Fibroblast of lung (primary cell): ENCODE measurements at regions not wholly inside any gene's neighbourhood (a gene's known extent, or its start where the extent isn't known, plus 50 kb on each side); places are given as distances from the start of the nearest gene placed in this dataset.

Source experiments
- DNase-seq, 2 donors: peaks; one replicate each; pipeline versions ENCODE4 v3.0.0 to v3.0.0-alpha.2; 2010; ENCODE audit warnings: low read depth in 2 of 2
- H2AFZ ChIP-seq: 2 replicates; pipeline ENCODE4 v1.5.1; 2012; ENCODE audit warnings: low read length, control low read depth, inconsistent platforms
- H3K27ac ChIP-seq: 2 replicates; pipeline ENCODE4 v1.5.1; 2011; ENCODE audit warnings: low read length, control low read depth; ENCODE audit not compliant: insufficient read depth
- H3K27me3 ChIP-seq: 2 replicates; pipeline ENCODE4 v1.5.1; 2011; ENCODE audit warnings: mild to moderate bottlenecking, low read length; ENCODE audit not compliant: control insufficient read depth, insufficient read depth
- H3K36me3 ChIP-seq: 2 replicates; pipeline ENCODE4 v1.5.1; 2011; ENCODE audit warnings: low read length; ENCODE audit not compliant: control insufficient read depth, insufficient read depth
- H3K4me1 ChIP-seq: 2 replicates; pipeline ENCODE4 v1.5.1; 2011; ENCODE audit warnings: low read length; ENCODE audit not compliant: control insufficient read depth, insufficient read depth; ENCODE audit errors: extremely low read depth
- H3K4me2 ChIP-seq: 2 replicates; pipeline ENCODE4 v1.5.1; 2011; ENCODE audit warnings: low read length, control low read depth; ENCODE audit not compliant: insufficient read depth; ENCODE audit errors: extremely low read depth
- H3K4me3 ChIP-seq, 4 experiments: fragments of 200-600 bp in 1 of 4; sonication (generic) in 1 of 4; replicated peaks in 1 of 4; 2 replicates each; pipeline ENCODE4 v1.5.1; 2011 to 2016; ENCODE audit warnings: low read length in 4 of 4, low read depth in 3 of 4, mild to moderate bottlenecking in 3 of 4, control low read depth in 2 of 4, inconsistent platforms in 1 of 4, mixed read lengths in 1 of 4; ENCODE audit not compliant: insufficient read depth in 1 of 4; ENCODE audit errors: control extremely low read depth in 1 of 4
- H3K79me2 ChIP-seq: 2 replicates; pipeline ENCODE4 v1.5.1; 2012; ENCODE audit warnings: mild to moderate bottlenecking, low read length, inconsistent platforms; ENCODE audit not compliant: control insufficient read depth, insufficient read depth
- H3K9ac ChIP-seq: 2 replicates; pipeline ENCODE4 v1.5.1; 2011; ENCODE audit warnings: mild to moderate bottlenecking, low read length, control low read depth; ENCODE audit not compliant: insufficient read depth
- H3K9me3 ChIP-seq: 2 replicates; pipeline ENCODE4 v1.5.1; 2012; ENCODE audit warnings: low read depth, low read length; ENCODE audit not compliant: control insufficient read depth, insufficient read depth
- H4K20me1 ChIP-seq: 2 replicates; pipeline ENCODE4 v1.5.1; 2011; ENCODE audit warnings: low read length; ENCODE audit not compliant: control insufficient read depth, insufficient read depth; ENCODE audit errors: extremely low read depth
- EZH2 ChIP-seq: IDR thresholded peaks from 2 replicates; pipeline ENCODE4 v1.5.1; 2012; ENCODE audit warnings: low read length, control low read depth, mild to moderate bottlenecking; ENCODE audit errors: missing control alignments
- TF ChIP-seq, protein P1 (sequence below), 2 donors: IDR thresholded peaks in 1 of 2; conservative IDR thresholded peaks in 1 of 2; 1 replicate in 1 of 2; 2 replicates in 1 of 2; pipeline ENCODE4 v1.5.1; 2011 to 2012; ENCODE audit warnings: low read length in 2 of 2, control low read depth in 1 of 2, inconsistent platforms in 1 of 2, low read depth in 1 of 2, mild to moderate bottlenecking in 1 of 2

DNA sequence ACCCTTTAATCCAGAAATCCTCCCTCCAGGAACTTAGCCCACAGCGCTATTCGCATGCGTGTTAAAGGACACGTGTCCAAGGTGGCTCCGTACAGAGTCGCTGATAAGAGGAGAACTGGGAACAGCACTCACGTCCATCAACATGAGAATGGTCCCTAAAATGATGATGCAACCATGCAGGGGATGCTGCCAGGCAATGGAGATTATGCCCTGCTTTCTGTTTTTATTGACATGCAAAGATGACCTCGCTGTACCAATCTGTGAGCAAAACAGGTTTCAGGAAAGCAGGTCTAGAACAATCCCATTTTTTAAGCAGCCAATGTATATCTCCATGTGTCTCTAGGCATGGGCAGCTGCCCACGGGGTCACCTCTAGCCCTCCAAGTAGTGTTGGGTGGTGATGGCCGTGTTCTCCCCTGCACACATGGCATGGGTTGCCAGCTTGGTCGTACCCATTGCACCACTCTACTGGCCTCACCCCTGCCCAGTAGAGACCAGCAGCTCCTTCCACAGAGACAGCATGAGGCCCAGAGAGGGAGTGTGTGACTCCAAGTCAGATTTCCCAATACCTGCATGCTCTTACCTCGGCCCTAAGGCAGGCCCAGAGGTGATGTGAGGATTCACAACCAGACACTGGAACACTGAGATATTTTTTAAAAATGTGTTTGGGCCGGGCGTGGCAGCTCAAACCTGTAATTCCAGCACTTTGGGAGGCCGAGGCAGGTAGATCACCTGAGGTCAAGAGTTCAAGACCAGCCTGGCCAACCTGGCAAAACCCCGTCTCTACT, 68.3 kb upstream of the LINC01488 start:
- Histone ChIP-seq H3K9me3 (no peaks in the 10 kb centered on the region), H2AFZ (no peak overlapping the region), H3K79me2 (no peaks in the 10 kb centered on the region), H3K27ac (no peak overlapping the region), H3K27me3 (no peaks in the 10 kb centered on the region), H4K20me1 (no peaks in the 10 kb centered on the region), H3K4me2 (no peak overlapping the region), H3K9ac (no peak overlapping the region), H3K36me3 (no peaks in the 10 kb centered on the region), H3K4me3 (no peak overlapping the region), H3K4me1 (no peaks in the 10 kb centered on the region)
- TF ChIP-seq, protein P1, sequence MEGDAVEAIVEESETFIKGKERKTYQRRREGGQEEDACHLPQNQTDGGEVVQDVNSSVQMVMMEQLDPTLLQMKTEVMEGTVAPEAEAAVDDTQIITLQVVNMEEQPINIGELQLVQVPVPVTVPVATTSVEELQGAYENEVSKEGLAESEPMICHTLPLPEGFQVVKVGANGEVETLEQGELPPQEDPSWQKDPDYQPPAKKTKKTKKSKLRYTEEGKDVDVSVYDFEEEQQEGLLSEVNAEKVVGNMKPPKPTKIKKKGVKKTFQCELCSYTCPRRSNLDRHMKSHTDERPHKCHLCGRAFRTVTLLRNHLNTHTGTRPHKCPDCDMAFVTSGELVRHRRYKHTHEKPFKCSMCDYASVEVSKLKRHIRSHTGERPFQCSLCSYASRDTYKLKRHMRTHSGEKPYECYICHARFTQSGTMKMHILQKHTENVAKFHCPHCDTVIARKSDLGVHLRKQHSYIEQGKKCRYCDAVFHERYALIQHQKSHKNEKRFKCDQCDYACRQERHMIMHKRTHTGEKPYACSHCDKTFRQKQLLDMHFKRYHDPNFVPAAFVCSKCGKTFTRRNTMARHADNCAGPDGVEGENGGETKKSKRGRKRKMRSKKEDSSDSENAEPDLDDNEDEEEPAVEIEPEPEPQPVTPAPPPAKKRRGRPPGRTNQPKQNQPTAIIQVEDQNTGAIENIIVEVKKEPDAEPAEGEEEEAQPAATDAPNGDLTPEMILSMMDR (conservative IDR thresholded peaks at IDR 0.05 in 1 of 2, IDR thresholded peaks at IDR 0.05 in 1 of 2; ENCODE audit: low read depth in 1 of 2, low read length in 2 of 2) = no peak
- no peak for DNase-seq

DNA sequence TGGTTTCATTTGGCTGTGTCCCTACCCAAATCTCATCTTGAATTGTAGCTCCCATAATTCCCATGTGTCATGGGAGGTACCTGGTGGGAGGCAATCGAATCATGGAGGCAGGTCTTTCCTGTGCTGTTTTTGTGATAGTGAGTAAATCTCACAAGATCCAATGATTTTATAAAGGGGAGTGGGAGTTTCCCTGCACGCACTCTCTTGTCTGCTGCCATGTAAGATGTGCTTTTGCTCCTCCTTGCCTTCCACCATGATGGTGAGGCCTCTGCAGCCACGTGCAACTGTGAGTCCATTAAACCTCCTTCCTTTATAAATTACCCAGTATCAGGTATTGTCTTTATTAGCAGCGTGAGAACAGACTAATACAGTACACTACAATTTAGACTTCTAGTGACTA, 67.5 kb upstream of the LINC01488 start:
- no peaks in the 10 kb centered on the region for H3K79me2 ChIP-seq
- DNase-seq = no peak
- no peaks in the 10 kb centered on the region for H3K9me3 ChIP-seq
- H4K20me1 ChIP-seq = no peaks in the 10 kb centered on the region
- no peaks in the 10 kb centered on the region for H3K27me3 ChIP-seq
- no peak overlapping the region for H3K4me2 ChIP-seq
- H2AFZ ChIP-seq = no peak overlapping the region
- no peak overlapping the region for H3K27ac ChIP-seq
- H3K4me3 ChIP-seq = no peak overlapping the region
- H3K9ac ChIP-seq = no peak overlapping the region
- no peaks in the 10 kb centered on the region for H3K4me1 ChIP-seq
- no peak for TF ChIP-seq EZH2
- TF ChIP-seq, protein P1 (conservative IDR thresholded peaks at IDR 0.05 in 1 of 2, IDR thresholded peaks at IDR 0.05 in 1 of 2; ENCODE audit: low read depth in 1 of 2, low read length in 2 of 2) = no peak
- no peaks in the 10 kb centered on the region for H3K36me3 ChIP-seq

DNA sequence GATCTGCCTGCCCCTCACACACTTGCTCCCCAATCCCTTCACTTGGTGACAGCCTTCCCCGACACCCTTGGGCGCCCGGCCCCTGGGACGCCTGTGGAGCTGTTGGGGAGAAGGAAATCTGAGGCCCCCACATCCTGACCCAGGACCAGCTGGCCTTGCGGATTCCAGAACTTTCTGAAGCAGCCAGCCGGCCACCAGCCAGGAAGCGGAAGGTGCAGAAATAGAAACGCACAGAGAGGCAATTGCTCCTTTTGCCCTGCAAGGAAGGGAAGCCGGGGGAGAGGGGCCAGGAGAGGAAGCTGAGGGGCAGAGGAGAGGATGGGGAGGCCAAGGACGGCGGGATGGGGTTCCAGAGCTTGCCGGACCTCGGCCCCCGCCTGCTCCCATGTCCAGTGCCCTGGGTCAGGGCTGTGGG, 66.7 kb upstream of the LINC01488 start:
- Histone ChIP-seq H3K27ac (no peak overlapping the region), H3K4me1 (peaks cover 3% of the 10 kb centered on the region), H2AFZ (no peak overlapping the region), H3K79me2 (no peaks in the 10 kb centered on the region), H3K9me3 (no peaks in the 10 kb centered on the region), H3K4me2 (no peak overlapping the region), H3K9ac (no peak overlapping the region), H3K36me3 (no peaks in the 10 kb centered on the region), H4K20me1 (no peaks in the 10 kb centered on the region), H3K4me3 (no peak overlapping the region), H3K27me3 (no peaks in the 10 kb centered on the region)
- no peak for DNase-seq
- TF ChIP-seq, protein P1 (conservative IDR thresholded peaks at IDR 0.05 in 1 of 2, IDR thresholded peaks at IDR 0.05 in 1 of 2; ENCODE audit: low read depth in 1 of 2, low read length in 2 of 2) = no peak
- no peak for TF ChIP-seq EZH2
